H1 (cell line): ENCODE measurements at regions not wholly inside any gene's neighbourhood (a gene's known extent, or its start where the extent isn't known, plus 50 kb on each side); places are given as distances from the start of the nearest gene placed in this dataset.

Experiments used
- CTCF ChIA-PET: fragments of 300-600 bp; sonication (Branson Sonifier 250); formaldehyde crosslinking; loops from one replicate; lab custom pipeline; 2021; ENCODE audit not compliant: partially characterized antibody; lab: Charles Lee
- POLR2A ChIA-PET: fragments of 300-600 bp; sonication (Branson Sonifier 250); formaldehyde crosslinking; loops from one replicate; lab custom pipeline; 2021; ENCODE audit warnings: inconsistent platforms; ENCODE audit not compliant: partially characterized antibody; lab: Charles Lee
- DNase-seq, 2 experiments: peaks; one replicate each; pipeline versions ENCODE4 v3.0.0 to v3.0.0-alpha.2; 2010 to 2022; ENCODE audit warnings: low spot score in 2 of 2, low read depth in 1 of 2, mixed read lengths in 1 of 2
- FAIRE-seq: peaks from 2 replicates; lab custom pipeline; 2011; peaks lifted over from hg19 to GRCh38; lab: Jason Lieb, UNC
- H2AFZ ChIP-seq: 2 replicates; pipeline ENCODE4 v1.8.1; 2012; ENCODE audit warnings: low read length, inconsistent platforms
- H2AK5ac ChIP-seq: 2 replicates; pipeline ENCODE4 v1.6.1; 2013; ENCODE audit warnings: low read depth, low read length
- H2BK120ac ChIP-seq: replicated peaks from 2 replicates; pipeline ENCODE3; 2013; ENCODE audit warnings: low read depth, low read length, inconsistent platforms
- H2BK12ac ChIP-seq: 2 replicates; pipeline ENCODE4 v1.6.1; 2013; ENCODE audit warnings: low read depth, low read length
- H2BK15ac ChIP-seq: 2 replicates; pipeline ENCODE4 v1.6.1; 2013; ENCODE audit warnings: low read length
- H2BK20ac ChIP-seq: 2 replicates; pipeline ENCODE4 v1.6.1; 2013; ENCODE audit warnings: low read length
- H2BK5ac ChIP-seq: 2 replicates; pipeline ENCODE4 v1.6.1; 2013; ENCODE audit warnings: low read depth, low read length
- H3K14ac ChIP-seq: 2 replicates; pipeline ENCODE4 v1.6.1; 2013; ENCODE audit warnings: inconsistent platforms; ENCODE audit not compliant: insufficient read length
- H3K18ac ChIP-seq: 2 replicates; pipeline ENCODE4 v1.6.1; 2013; ENCODE audit warnings: low read length; ENCODE audit errors: extremely low read depth
- H3K23ac ChIP-seq: 2 replicates; pipeline ENCODE4 v1.6.1; 2013; ENCODE audit warnings: inconsistent platforms; ENCODE audit not compliant: insufficient read length
- H3K23me2 ChIP-seq: 2 replicates; pipeline ENCODE4 v1.6.1; 2013; ENCODE audit warnings: low read depth, low read length
- H3K27ac ChIP-seq: 2 replicates; pipeline ENCODE4 v1.6.1; 2011; ENCODE audit warnings: low read depth, low read length, inconsistent platforms
- H3K27me3 ChIP-seq, 4 experiments: replicated peaks in 1 of 4; 1 replicate in 1 of 4; 2 replicates in 3 of 4; pipeline versions ENCODE4 v1.6.1 to v1.8.1; 2011 to 2013; ENCODE audit warnings: low read length in 3 of 4, mild to moderate bottlenecking in 3 of 4, inconsistent platforms in 2 of 4, mixed read lengths in 2 of 4, moderate library complexity in 1 of 4; ENCODE audit not compliant: control insufficient read depth in 3 of 4, insufficient read depth in 3 of 4; ENCODE audit errors: extremely low read depth in 1 of 4
- H3K36me3 ChIP-seq, 4 experiments: 2 replicates each; pipeline versions ENCODE4 v1.6.1 to v1.8.1; 2011 to 2013; ENCODE audit warnings: mild to moderate bottlenecking in 4 of 4, low read length in 3 of 4, moderate library complexity in 2 of 4, control low read depth in 1 of 4, inconsistent platforms in 1 of 4; ENCODE audit not compliant: insufficient read depth in 4 of 4, control insufficient read depth in 2 of 4
- H3K4ac ChIP-seq: replicated peaks from 2 replicates; pipeline ENCODE3; 2013; ENCODE audit warnings: low read length, low read depth, mixed read lengths, inconsistent platforms; ENCODE audit not compliant: insufficient read length
- H3K4me1 ChIP-seq, 4 experiments: replicated peaks in 1 of 4; 1 replicate in 1 of 4; 2 replicates in 3 of 4; pipeline versions ENCODE4 v1.6.1 to v1.8.1; 2011 to 2013; ENCODE audit warnings: low read length in 3 of 4, inconsistent platforms in 2 of 4, mixed read lengths in 1 of 4; ENCODE audit not compliant: insufficient read depth in 4 of 4, control insufficient read depth in 3 of 4
- H3K4me2 ChIP-seq, 2 experiments: 2 replicates each; pipeline versions ENCODE4 v1.6.1 to v1.8.1; 2011 to 2013; ENCODE audit warnings: low read depth in 2 of 2, low read length in 2 of 2, control low read depth in 1 of 2, inconsistent platforms in 1 of 2, mild to moderate bottlenecking in 1 of 2; ENCODE audit not compliant: insufficient read depth in 1 of 2
- H3K4me3 ChIP-seq, 4 experiments: fragments of 200-600, 300-600 bp in 1 of 4; sonication (generic), shearing (Covaris generic), sonication (Bioruptor Twin) in 1 of 4; 2 replicates each; pipeline versions ENCODE4 v1.5.1 to v1.8.1; 2011 to 2016; ENCODE audit warnings: low read length in 4 of 4, low read depth in 3 of 4, control low read depth in 2 of 4, inconsistent platforms in 2 of 4, mild to moderate bottlenecking in 2 of 4, mixed read lengths in 1 of 4, moderate library complexity in 1 of 4; ENCODE audit not compliant: insufficient read depth in 2 of 4; ENCODE audit errors: extremely low read depth in 1 of 4
- H3K56ac ChIP-seq: replicated peaks from 2 replicates; pipeline ENCODE3; 2013; ENCODE audit warnings: low read depth, mild to moderate bottlenecking, mixed read lengths, low read length, inconsistent platforms; ENCODE audit not compliant: insufficient read length
- H3K79me1 ChIP-seq: 2 replicates; pipeline ENCODE4 v1.6.1; 2013; ENCODE audit warnings: low read depth, low read length, control low read depth
- H3K79me2 ChIP-seq, 2 experiments: 2 replicates each; pipeline versions ENCODE4 v1.6.1 to v1.8.1; 2012 to 2013; ENCODE audit warnings: low read length in 2 of 2, mild to moderate bottlenecking in 2 of 2, inconsistent platforms in 1 of 2; ENCODE audit not compliant: insufficient read depth in 2 of 2, control insufficient read depth in 1 of 2
- H3K9ac ChIP-seq, 4 experiments: replicated peaks in 1 of 4; 1 replicate in 1 of 4; 2 replicates in 3 of 4; pipeline versions ENCODE4 v1.6.1 to v1.8.1; 2011 to 2013; ENCODE audit warnings: low read depth in 3 of 4, low read length in 3 of 4, control low read depth in 2 of 4, mild to moderate bottlenecking in 2 of 4, moderate library complexity in 2 of 4, inconsistent platforms in 1 of 4; ENCODE audit errors: extremely low read depth in 1 of 4
- H3K9me3 ChIP-seq, 2 experiments: 2 replicates each; pipeline versions ENCODE4 v1.6.1 to v1.8.1; 2012 to 2013; ENCODE audit warnings: mild to moderate bottlenecking in 2 of 2, moderate library complexity in 2 of 2, control low read depth in 1 of 2, inconsistent platforms in 1 of 2, low read depth in 1 of 2, low read length in 1 of 2, mixed read lengths in 1 of 2; ENCODE audit not compliant: insufficient read depth in 2 of 2
- H4K20me1 ChIP-seq, 2 experiments: replicated peaks in 1 of 2; 2 replicates each; pipeline versions ENCODE3 to v1.8.1; 2011 to 2013; ENCODE audit warnings: inconsistent platforms in 2 of 2, low read length in 2 of 2, mild to moderate bottlenecking in 1 of 2; ENCODE audit not compliant: insufficient read depth in 2 of 2, control insufficient read depth in 1 of 2
- H4K5ac ChIP-seq: 2 replicates; pipeline ENCODE4 v1.6.1; 2013; ENCODE audit warnings: low read length, low read depth, mixed read lengths, inconsistent platforms; ENCODE audit not compliant: insufficient read length
- H4K8ac ChIP-seq: 2 replicates; pipeline ENCODE4 v1.8.0; 2013; ENCODE audit warnings: mild to moderate bottlenecking, moderate library complexity, low read length, inconsistent platforms; ENCODE audit not compliant: insufficient read depth; ENCODE audit errors: extremely low read depth
- H4K91ac ChIP-seq: replicated peaks from 2 replicates; pipeline ENCODE3; 2013; ENCODE audit warnings: low read length, mixed read lengths, inconsistent platforms; ENCODE audit not compliant: insufficient read length
- POU5F1 ChIP-seq: IDR thresholded peaks from 2 replicates; pipeline ENCODE4 v1.6.1; 2011; ENCODE audit warnings: low read depth, mild to moderate bottlenecking, low read length, moderate library complexity
- SIRT6 ChIP-seq: IDR thresholded peaks from one replicate; pipeline ENCODE4 v1.7.1; 2012; ENCODE audit warnings: low read length, inconsistent platforms
- SRF ChIP-seq: IDR thresholded peaks from 2 replicates; pipeline ENCODE4 v1.6.1; 2011; ENCODE audit warnings: mild to moderate bottlenecking, low read depth, low read length, moderate library complexity
- WGBS, 2 experiments: shearing (Covaris generic) in 1 of 2; methylation state at CpG; one replicate each; pipeline versions ENCODE4 v1.1.6 to v1.1.7; 2013 to 2015; ENCODE audit warnings: low lambda C conversion rate in 2 of 2, mixed read lengths in 2 of 2, inconsistent platforms in 1 of 2, low coverage in 1 of 2, missing lambda C conversion rate in 1 of 2; ENCODE audit not compliant: insufficient replicate concordance in 2 of 2, insufficient coverage in 1 of 2, insufficient read length in 1 of 2; ENCODE audit errors: extremely low coverage in 1 of 2, missing lambda C conversion rate in 1 of 2; 5-methylcytosine and 5-hydroxymethylcytosine counted together
- TF ChIP-seq, protein P1 (sequence below): IDR thresholded peaks from 2 replicates; pipeline ENCODE4 v1.6.1; 2012; ENCODE audit warnings: inconsistent platforms

DNA sequence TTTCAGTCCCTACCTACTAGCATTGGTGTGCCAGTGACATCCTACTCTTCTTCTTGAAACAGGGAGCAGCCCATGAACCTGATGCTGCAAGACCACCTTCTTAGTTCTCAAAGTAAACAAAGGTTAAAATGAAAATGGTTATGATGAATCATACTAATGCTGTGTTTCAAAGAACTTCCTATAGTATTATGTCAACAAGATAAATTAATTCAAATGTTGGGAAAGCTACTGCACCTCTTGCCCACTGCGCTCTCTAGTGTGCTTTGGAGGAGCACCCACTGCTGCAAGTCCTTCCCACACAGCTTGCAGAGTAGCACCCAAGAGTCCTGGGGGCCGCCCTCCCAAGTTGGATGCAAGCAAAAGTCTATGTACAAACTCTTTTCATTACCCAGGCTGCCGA is 81.1 kb downstream of the CD200R1L start:
- no peaks in the 10 kb centered on the region for H3K9me3 ChIP-seq
- ChIA-PET CTCF (interaction anchor here (0.6 to 1.5 kb wide), 3 partner anchors 19 to 1060 kb away, joined by 3 to 4 read pairs (median 4); no protein-coding TSS in a partner anchor), POLR2A (no interaction called here)
- H2BK20ac ChIP-seq: no peak overlapping the region
- no peak overlapping the region for H3K27ac ChIP-seq
- no peak overlapping the region for H2BK120ac ChIP-seq
- H2BK15ac ChIP-seq: no peak overlapping the region
- TF ChIP-seq SIRT6 (no peak), POU5F1 (no peak), SRF (no peak)
- TF ChIP-seq, protein P1, sequence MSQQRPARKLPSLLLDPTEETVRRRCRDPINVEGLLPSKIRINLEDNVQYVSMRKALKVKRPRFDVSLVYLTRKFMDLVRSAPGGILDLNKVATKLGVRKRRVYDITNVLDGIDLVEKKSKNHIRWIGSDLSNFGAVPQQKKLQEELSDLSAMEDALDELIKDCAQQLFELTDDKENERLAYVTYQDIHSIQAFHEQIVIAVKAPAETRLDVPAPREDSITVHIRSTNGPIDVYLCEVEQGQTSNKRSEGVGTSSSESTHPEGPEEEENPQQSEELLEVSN: no peak
- TF ChIP-seq, all 59 proteins: peak for 0
- Histone ChIP-seq H4K20me1 (no peaks in the 10 kb centered on the region), H3K23me2 (no peaks in the 10 kb centered on the region), H3K4me2 (no peak overlapping the region), H3K14ac (no peak overlapping the region), H2AK5ac (no peak overlapping the region), H2BK12ac (no peak overlapping the region), H3K4me1 (peaks cover 0 to 4% (median 1%) of the 10 kb centered on the region in 4 experiments; a peak in 3 of 7 replicates), H3K79me1 (no peaks in the 10 kb centered on the region), H3K79me2 (no peaks in the 10 kb centered on the region), H3K9ac (no peak overlapping the region), H3K18ac (no peak overlapping the region), H2AFZ (no peak overlapping the region), H3K4me3 (no peak overlapping the region), H3K36me3 (no peaks in the 10 kb centered on the region), H3K27me3 (no peaks in the 10 kb centered on the region), H4K5ac (no peak overlapping the region), H4K8ac (no peak overlapping the region), H2BK5ac (no peak overlapping the region), H3K56ac (no peak overlapping the region), H4K91ac (no peak overlapping the region), H3K4ac (no peak overlapping the region), H3K23ac (no peak overlapping the region)
- no peak for DNase-seq
- no peak for FAIRE-seq
- WGBS, 2 experiments: 84% methylated on average over 3 of the region's 3 CpGs; no CpG with 5 or more reads in 1 of the 2 experiments
